T-helper 2 cell treated with Interferon-gamma antibody and Interleukin-4, amounts not matched to agents 100 ng/mL and 5 ng/mL, for 36 hours (primary cell): ENCODE measurements at regions not wholly inside any gene's neighbourhood (a gene's known extent, or its start where the extent isn't known, plus 50 kb on each side); places are given as distances from the start of the nearest gene placed in this dataset.
"Not testable (repeated sequence)": the region's sequence is repeated elsewhere in the genome, so short reads cannot be mapped to it uniquely, and the experiment has no call there.

ENCODE experiments used
- intact Hi-C: fragments of 100-400 bp; cut with micrococcal nuclease; formaldehyde crosslinking; loops from one replicate; pipeline ENCODE4 v1.15.1; 2023

GRCh38 chr18:70848329-70848728 is 559.5 kb downstream of the SOCS6 start:
- intact Hi-C loops = no loop called here

DNA sequence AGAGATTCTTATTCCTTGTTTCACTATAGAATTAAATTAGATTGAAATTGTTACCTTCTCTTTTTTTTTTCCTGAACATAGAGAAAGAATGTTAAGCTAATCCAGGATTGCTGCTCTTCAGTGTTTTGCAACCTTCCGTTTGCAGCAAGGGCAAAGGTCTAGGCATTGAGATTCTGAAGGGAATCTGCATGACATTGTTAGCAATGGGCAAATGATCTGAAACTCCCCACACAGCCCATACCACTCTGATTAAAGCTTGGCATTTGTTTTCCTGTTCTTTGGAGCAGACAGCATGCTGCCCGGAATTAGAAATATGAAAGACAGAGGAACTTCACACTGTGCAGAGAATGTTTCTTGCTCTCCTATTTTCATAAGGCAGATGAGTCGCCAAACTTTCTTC is 551.8 kb downstream of the SOCS6 start:
- intact Hi-C loops = no loop called here

DNA sequence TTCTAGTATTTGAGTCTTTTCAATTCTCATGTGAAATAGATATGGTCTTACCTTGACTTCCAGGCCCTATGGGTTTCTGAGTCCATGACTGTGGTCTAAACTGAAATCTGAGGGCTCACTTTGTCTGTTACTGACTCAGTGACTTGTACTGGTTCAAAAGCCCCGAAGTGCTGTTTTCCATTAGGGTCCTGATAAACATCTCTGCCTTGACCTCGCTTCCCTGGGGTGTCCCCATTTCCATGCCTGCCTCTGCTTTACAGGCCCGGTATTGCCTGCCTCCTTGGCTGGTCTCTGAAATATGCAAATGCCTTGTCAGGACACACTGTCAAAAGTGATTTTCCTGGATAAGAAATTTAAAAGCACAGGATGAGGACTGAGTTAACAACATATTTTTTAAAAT is 538.8 kb downstream of the SOCS6 start:
- intact Hi-C loops = no loop called here

GRCh38 chr18:70826571-70826970 is 537.7 kb downstream of the SOCS6 start:
- intact Hi-C loops = no loop called here

DNA sequence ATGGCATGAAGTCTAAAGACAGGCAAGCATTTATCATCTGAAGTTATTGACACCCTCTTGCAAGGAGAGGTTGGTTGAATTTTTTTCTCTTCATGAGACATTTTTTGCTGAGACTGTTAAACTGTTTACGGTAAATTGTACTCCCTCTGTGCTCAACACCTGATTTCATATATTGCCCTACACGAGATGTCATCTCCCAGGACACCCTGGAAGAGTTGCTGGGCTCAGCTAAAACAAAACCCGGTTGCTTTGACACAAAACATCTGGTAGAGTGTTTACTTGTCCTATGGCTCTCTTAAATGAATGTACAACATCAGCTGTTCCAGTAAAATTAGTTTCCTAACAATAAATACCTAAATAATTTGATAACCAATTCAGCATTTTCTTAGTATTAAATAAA is 533.8 kb downstream of the SOCS6 start:
- intact Hi-C loops = no loop called here

DNA sequence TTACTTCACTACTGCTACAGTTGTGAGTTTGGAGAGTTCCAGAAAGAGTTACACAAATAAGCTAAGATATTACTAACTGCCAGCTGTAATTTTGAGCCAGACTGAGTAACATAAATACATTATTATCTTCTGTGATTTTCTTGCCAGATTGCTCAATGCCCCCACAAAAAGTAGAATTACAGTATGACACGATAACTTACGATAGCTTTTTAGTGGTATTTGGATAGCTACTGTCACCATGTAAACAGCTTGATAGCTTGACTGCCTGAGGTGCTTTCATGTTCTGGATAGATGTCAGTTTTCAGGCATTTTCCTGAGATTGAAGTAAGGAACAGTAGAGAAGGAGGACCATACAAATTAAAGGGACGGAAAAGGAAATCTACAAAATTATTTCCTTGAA is 533.3 kb downstream of the SOCS6 start:
- intact Hi-C loops = no loop called here

DNA sequence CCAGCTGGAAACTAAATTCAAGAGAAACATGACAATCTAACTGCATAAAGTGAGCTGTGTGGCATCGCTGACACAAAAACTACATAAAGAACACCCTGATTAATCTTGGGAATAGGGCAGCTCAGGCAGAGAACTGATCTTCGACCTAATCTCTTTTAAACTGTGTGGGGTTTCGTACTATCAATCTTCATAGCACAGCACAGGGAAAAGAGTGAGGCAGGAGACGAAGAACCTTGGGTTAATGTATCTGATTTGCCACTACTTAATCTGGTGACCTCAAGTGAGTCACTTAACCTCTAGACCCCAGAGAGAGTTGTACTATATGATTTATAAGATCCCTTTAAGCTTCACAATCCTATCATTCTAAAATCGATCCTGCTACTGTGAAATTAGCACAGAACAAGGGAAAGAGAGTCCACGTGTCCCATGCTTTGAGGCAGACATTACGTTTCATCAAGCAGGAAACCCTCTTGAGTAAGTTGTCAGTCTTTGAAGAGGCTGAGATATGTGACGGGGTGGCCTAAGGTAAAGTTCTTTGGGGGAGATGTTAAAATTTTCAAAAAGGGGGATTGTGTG is 519.7 kb downstream of the SOCS6 start:
- intact Hi-C loops = no loop called here

- intact Hi-C loops = loop anchor here (5.0 kb wide), 1 partner anchor 185 kb away; no protein-coding TSS in a partner anchor
Observed at GRCh38 chr18:70781860-70782453, 493.1 kb downstream of the SOCS6 start.

GRCh38 chr18:70766254-70766653 is 477.4 kb downstream of the SOCS6 start:
- intact Hi-C loops = not testable (repeated sequence)

DNA sequence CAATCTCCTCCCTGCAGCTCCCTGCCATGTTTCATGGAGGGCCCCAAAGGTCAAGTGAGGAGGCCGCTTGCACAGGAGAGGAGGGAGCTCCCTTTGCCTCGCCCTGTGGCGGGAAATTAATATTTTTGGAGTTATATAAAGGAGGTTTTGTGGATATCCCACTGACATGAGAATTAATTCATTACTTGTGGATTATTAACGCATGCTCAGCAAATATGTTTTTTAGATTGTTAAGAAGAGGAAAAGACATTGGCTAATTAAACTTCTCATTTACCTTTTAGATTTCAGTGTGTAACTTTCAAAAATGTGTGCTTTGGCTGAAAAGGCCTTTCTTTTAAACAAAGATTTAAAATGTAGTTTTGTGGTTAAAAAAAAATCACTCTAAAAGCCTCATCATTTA is 474.0 kb downstream of the SOCS6 start:
- intact Hi-C loops = no loop called here

DNA sequence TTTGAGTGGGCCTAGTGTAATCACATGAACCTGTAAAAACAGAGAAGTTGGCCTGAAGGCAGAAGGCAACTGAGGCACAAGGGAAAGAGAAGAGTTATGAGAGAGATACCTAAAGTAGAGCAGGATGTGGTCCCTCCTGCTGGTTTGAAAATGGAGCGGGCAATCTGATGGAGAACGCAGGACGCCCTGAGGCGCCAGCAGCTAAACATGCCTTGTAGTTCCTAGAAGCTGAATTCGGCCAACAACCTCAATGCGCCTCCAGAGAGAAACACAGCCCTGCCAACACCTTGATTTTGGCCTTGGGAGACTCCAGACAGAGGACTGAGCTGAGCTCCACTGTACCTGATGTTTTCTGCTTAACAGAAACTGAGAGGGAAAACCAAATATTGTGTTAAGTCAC is 469.9 kb downstream of the SOCS6 start:
- intact Hi-C loops = no loop called here

DNA sequence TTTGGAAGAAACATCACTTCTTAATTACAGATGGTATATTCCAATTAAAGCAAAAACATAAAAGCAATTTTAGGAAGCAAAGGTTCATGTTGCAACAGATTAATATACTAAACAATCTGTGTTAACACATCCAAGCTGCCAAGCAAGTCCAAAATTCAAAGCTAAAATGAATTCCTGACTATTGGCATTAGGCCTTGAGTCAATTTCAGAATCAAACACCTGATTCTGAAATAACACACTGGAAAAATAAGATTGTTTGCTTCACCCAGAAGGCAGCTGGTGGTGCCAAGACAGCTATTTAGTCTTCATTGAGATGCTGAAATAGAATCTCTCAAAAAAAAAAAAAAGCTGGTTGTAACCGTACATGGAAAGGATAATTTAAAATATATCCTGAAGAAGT is 465.6 kb downstream of the SOCS6 start:
- intact Hi-C loops = no loop called here

GRCh38 chr18:70732916-70733315 is 444.1 kb downstream of the SOCS6 start:
- intact Hi-C loops = no loop called here

GRCh38 chr18:70732188-70732587 is 443.3 kb downstream of the SOCS6 start:
- intact Hi-C loops = no loop called here

DNA sequence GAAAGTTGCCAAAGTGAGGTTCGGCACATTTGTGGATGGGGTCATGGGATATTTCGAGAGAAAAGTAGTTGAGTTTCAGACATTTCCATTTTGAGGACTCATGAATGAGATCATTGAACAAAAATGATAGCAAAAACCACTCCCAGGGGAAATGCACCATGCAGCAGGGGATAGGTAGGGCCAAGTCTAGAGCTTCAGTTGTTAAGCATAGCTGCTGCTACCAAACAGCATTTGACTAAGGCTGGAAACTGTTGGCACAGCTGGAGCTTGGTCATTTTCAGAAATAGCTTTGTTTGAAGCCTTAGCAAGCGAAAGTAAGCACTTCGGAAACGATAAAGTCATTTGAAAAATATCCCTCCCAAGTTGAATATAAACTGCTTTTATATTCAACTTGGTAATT is 431.8 kb downstream of the SOCS6 start:
- intact Hi-C loops = no loop called here

DNA sequence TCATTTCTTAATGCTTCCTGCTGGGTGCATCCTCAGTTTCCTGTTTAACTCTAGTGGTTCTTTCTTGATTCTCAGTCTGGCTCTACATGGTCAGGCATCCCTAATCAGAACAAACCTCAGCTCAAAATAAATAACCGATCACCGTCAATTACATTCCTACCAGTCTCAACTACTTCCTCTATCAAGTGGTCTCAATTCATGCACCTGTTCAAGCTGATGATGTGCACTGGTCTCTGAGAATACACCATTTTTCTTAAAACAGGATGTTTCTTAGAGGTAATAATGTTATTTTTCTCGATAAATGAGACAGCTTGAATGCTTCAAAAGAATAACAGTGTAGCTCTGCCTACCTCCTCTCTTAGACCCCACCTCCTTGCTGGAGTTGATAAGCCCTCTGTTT is 420.9 kb downstream of the SOCS6 start:
- intact Hi-C loops = no loop called here

DNA sequence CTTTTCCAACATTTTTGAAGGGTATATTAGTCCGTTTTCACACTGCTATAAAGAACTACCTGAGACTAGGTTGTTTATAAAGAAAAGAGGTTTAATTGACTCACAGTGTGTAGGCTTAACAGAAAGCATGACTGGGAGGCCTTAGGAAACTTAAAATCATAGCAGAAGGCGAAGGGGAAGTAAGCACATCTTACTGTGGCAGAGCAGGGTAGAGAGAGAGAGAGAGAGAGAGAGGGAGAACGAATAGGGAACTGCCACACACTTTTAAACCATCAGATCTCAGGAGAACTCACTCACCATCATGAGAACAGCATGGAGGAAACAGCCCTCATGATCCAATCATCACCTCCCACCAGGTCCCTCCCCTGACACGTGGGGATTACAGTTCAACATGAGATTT is 420.3 kb downstream of the SOCS6 start:
- intact Hi-C loops = no loop called here

GRCh38 chr18:70705831-70706416 is 417.1 kb downstream of the SOCS6 start:
- intact Hi-C loops = no loop called here

DNA sequence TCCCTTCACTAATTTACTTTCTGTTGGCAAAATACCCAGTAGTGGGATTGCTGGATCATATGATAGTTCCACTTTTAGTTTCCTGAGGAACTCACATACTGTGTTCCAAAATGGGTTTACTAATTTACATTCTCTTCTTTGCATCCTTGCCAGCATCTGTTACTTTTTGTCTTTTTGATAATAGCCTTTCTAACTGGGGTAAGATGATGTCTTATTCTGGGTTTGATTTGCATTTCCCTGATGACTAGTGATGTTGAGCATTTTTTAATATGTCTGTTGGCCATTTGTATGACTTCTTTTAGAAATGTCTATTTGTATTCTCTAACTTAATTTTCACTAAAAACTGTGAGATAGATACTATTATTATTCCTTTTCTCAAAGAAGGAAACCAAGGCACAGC is 411.7 kb downstream of the SOCS6 start:
- intact Hi-C loops = no loop called here

- intact Hi-C loops = no loop called here
Observed at GRCh38 chr18:70698574-70698973, 409.7 kb downstream of the SOCS6 start.

GRCh38 chr18:70693246-70693645 is 404.4 kb downstream of the SOCS6 start:
- intact Hi-C loops = no loop called here

DNA sequence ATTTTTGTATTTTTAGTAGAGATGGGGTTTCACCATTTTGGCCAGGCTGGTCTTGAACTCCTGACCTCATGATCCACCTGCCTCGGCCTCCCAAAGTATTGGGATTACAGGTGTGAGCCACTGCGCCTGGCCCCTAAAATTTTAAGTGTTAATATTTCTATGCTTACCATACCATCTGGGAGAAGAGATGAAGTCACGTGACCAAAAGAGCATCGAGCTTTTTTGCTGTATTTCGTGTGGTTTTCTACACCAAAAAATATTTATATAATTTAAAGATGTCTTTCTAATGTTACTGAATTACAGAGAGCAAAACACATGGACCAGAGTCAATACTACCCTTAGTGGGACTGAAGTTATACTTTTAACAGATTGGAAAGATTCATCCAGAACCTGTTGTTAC is 400.9 kb downstream of the SOCS6 start:
- intact Hi-C loops = not testable (repeated sequence)

- intact Hi-C loops = no loop called here
Observed at GRCh38 chr18:70688286-70688685, 399.4 kb downstream of the SOCS6 start.
